ENCODE measurements at regions not wholly inside any gene's neighbourhood (a gene's known extent, or its start where the extent isn't known, plus 50 kb on each side); places are given as distances from the start of the nearest gene placed in this dataset.

DNA sequence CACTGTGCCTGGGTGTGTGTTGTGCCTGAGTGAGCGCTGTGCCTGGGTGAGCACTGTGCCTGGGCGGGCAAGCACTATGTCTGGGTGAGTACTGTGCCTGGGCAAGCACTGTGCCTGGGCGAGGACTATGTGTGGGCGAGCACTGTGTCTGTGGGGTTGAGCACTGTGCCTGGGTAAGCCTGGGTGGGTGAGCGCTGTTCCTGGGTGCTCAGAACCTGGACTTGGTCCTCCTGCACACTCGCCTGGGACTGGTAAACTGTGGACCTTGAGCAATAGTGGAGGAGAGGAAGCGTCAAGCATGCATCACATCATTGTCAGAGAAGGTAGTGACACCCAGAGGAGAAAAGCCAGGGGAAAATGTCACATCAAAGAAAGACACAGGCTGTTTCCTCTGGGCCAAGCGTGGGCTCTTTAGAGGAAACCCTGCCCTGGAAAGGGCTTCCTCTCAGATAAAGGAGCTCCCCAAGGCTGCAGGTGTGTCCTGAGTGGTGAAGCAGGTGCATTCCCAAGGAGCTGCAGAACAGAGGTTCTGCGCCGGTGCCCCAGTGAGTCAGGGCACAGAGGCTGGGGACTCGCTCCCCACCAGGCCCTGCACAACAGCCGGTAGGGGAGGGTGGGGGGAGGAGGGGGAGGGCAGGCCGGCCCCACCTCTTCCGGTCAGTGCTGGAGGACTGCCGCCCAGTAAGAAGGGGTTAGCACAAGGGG, 141.2 kb downstream of the TEX29 start:
- TF ChIP-seq, protein P1, sequence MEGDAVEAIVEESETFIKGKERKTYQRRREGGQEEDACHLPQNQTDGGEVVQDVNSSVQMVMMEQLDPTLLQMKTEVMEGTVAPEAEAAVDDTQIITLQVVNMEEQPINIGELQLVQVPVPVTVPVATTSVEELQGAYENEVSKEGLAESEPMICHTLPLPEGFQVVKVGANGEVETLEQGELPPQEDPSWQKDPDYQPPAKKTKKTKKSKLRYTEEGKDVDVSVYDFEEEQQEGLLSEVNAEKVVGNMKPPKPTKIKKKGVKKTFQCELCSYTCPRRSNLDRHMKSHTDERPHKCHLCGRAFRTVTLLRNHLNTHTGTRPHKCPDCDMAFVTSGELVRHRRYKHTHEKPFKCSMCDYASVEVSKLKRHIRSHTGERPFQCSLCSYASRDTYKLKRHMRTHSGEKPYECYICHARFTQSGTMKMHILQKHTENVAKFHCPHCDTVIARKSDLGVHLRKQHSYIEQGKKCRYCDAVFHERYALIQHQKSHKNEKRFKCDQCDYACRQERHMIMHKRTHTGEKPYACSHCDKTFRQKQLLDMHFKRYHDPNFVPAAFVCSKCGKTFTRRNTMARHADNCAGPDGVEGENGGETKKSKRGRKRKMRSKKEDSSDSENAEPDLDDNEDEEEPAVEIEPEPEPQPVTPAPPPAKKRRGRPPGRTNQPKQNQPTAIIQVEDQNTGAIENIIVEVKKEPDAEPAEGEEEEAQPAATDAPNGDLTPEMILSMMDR (IDR thresholded peaks at IDR 0.05) = no peak
- H3K9me3 ChIP-seq (ENCODE audit: control insufficient read depth, low read length) = no peaks in the 10 kb centered on the region

GRCh38 chr13:111462221-111462764, 141.9 kb downstream of the TEX29 start:
- H3K27ac ChIP-seq = no peak overlapping the region
- no peaks in the 10 kb centered on the region for H3K79me2 ChIP-seq
- no peak overlapping the region for H3K4me3 ChIP-seq (ENCODE audit: low read depth, low read length)
- no peaks in the 10 kb centered on the region for H3K36me3 ChIP-seq (ENCODE audit: control insufficient read depth, insufficient read depth, low read length)
- no peak overlapping the region for H3K4me2 ChIP-seq (ENCODE audit: low read length)
- no peaks in the 10 kb centered on the region for H3K9me3 ChIP-seq (ENCODE audit: control insufficient read depth, low read length)
- no peak overlapping the region for H3K9ac ChIP-seq
- TF ChIP-seq, protein P1 (IDR thresholded peaks at IDR 0.05) = no peak
- H2AFZ ChIP-seq = no peak overlapping the region
- H3K27me3 ChIP-seq (ENCODE audit: control insufficient read depth, insufficient read depth, low read length) = no peaks in the 10 kb centered on the region
- no peaks in the 10 kb centered on the region for H3K4me1 ChIP-seq

More for the DNA sequence above, 141.2 kb downstream of the TEX29 start:
- Histone ChIP-seq H3K4me1 (no peaks in the 10 kb centered on the region), H2AFZ (no peak overlapping the region), H3K9ac (no peak overlapping the region), H3K4me3 (ENCODE audit: low read depth, low read length) (no peak overlapping the region), H3K27ac (no peak overlapping the region), H3K79me2 (no peaks in the 10 kb centered on the region), H3K4me2 (ENCODE audit: low read length) (no peak overlapping the region), H3K27me3 (ENCODE audit: control insufficient read depth, insufficient read depth, low read length) (no peaks in the 10 kb centered on the region), H3K36me3 (ENCODE audit: control insufficient read depth, insufficient read depth, low read length) (no peaks in the 10 kb centered on the region)

- no peak overlapping the region for H3K9ac ChIP-seq
- H3K36me3 ChIP-seq (ENCODE audit: control insufficient read depth, insufficient read depth, low read length) = no peaks in the 10 kb centered on the region
- no peak overlapping the region for H3K4me2 ChIP-seq (ENCODE audit: low read length)
- TF ChIP-seq, protein P1 (IDR thresholded peaks at IDR 0.05) = no peak
- H3K4me1 ChIP-seq = no peaks in the 10 kb centered on the region
- H3K27ac ChIP-seq = no peak overlapping the region
- H3K9me3 ChIP-seq (ENCODE audit: control insufficient read depth, low read length) = no peaks in the 10 kb centered on the region
- H3K79me2 ChIP-seq = no peaks in the 10 kb centered on the region
- H3K4me3 ChIP-seq (ENCODE audit: low read depth, low read length) = no peak overlapping the region
- H3K27me3 ChIP-seq (ENCODE audit: control insufficient read depth, insufficient read depth, low read length) = no peaks in the 10 kb centered on the region
- no peak overlapping the region for H2AFZ ChIP-seq
Observed at GRCh38 chr13:111462944-111463343, 142.5 kb downstream of the TEX29 start.

GRCh38 chr13:111467111-111467890, 146.9 kb downstream of the TEX29 start:
- H3K79me2 ChIP-seq = no peaks in the 10 kb centered on the region
- H3K36me3 ChIP-seq (ENCODE audit: control insufficient read depth, insufficient read depth, low read length) = no peaks in the 10 kb centered on the region
- no peak overlapping the region for H3K4me2 ChIP-seq (ENCODE audit: low read length)
- no peak overlapping the region for H3K4me3 ChIP-seq (ENCODE audit: low read depth, low read length)
- H3K4me1 ChIP-seq = no peaks in the 10 kb centered on the region
- TF ChIP-seq, protein P1 (IDR thresholded peaks at IDR 0.05) = no peak
- no peak overlapping the region for H3K27ac ChIP-seq
- H3K9ac ChIP-seq = no peak overlapping the region
- no peak overlapping the region for H2AFZ ChIP-seq
- no peaks in the 10 kb centered on the region for H3K27me3 ChIP-seq (ENCODE audit: control insufficient read depth, insufficient read depth, low read length)
- H3K9me3 ChIP-seq (ENCODE audit: control insufficient read depth, low read length) = no peaks in the 10 kb centered on the region
